Liver (tissue), 7 donors: ENCODE measurements at regions not wholly inside any gene's neighbourhood (a gene's known extent, or its start where the extent isn't known, plus 50 kb on each side); places are given as distances from the start of the nearest gene placed in this dataset.

ENCODE experiments used
- DNase-seq: peaks from one replicate; pipeline ENCODE4 v3.0.0-alpha.2; 2017; ENCODE audit warnings: low spot score
- H3K27ac ChIP-seq, 2 donors: one replicate each; pipeline ENCODE4 v1.7.0; 2013; ENCODE audit warnings: inconsistent platforms in 2 of 2, low read length in 2 of 2, control low read depth in 1 of 2, low read depth in 1 of 2, mild to moderate bottlenecking in 1 of 2
- H3K27me3 ChIP-seq, 4 donors: one replicate each; pipeline versions ENCODE4 v1.6.1 to v1.7.0; 2013; ENCODE audit warnings: low read length in 3 of 4, inconsistent platforms in 1 of 4, mild to moderate bottlenecking in 1 of 4, moderate library complexity in 1 of 4; ENCODE audit not compliant: control insufficient read depth in 4 of 4, insufficient read depth in 4 of 4
- H3K36me3 ChIP-seq, 4 donors: one replicate each; pipeline versions ENCODE4 v1.6.1 to v1.7.0; 2013; ENCODE audit warnings: low read length in 3 of 4, mild to moderate bottlenecking in 3 of 4, low read depth in 1 of 4, moderate library complexity in 1 of 4; ENCODE audit not compliant: control insufficient read depth in 4 of 4, insufficient read depth in 3 of 4
- H3K4me1 ChIP-seq, 4 donors: one replicate each; pipeline versions ENCODE4 v1.6.1 to v1.7.0; 2013; ENCODE audit warnings: low read length in 3 of 4, mild to moderate bottlenecking in 3 of 4, moderate library complexity in 1 of 4; ENCODE audit not compliant: control insufficient read depth in 4 of 4, insufficient read depth in 4 of 4
- H3K4me3 ChIP-seq, 3 donors: one replicate each; pipeline versions ENCODE4 v1.6.1 to v1.7.0; 2013; ENCODE audit warnings: low read length in 3 of 3, control low read depth in 1 of 3, low read depth in 1 of 3, mild to moderate bottlenecking in 1 of 3
- H3K9ac ChIP-seq, 2 donors: one replicate each; pipeline ENCODE4 v1.7.0; 2013; ENCODE audit warnings: low read length in 2 of 2, mild to moderate bottlenecking in 2 of 2, moderate library complexity in 2 of 2, control low read depth in 1 of 2, low read depth in 1 of 2
- H3K9me3 ChIP-seq, 4 donors: one replicate each; pipeline versions ENCODE4 v1.6.1 to v1.7.0; 2013; ENCODE audit warnings: low read length in 3 of 4; ENCODE audit not compliant: control insufficient read depth in 4 of 4
- EGR1 ChIP-seq, 2 donors: IDR thresholded peaks; 2 replicates each; pipeline ENCODE4 v1.6.1; 2016 to 2018; ENCODE audit warnings: antibody characterized with exemption in 2 of 2, low read depth in 2 of 2
- FOXA2 ChIP-seq: IDR thresholded peaks from 2 replicates; pipeline ENCODE4 v1.6.1; 2016; ENCODE audit warnings: antibody characterized with exemption
- GABPA ChIP-seq, 2 donors: IDR thresholded peaks in 1 of 2; conservative IDR thresholded peaks in 1 of 2; 2 replicates each; pipeline ENCODE4 v1.6.1; 2016; ENCODE audit warnings: antibody characterized with exemption in 2 of 2, mild to moderate bottlenecking in 1 of 2, moderate library complexity in 1 of 2
- HNF4G ChIP-seq: IDR thresholded peaks from 2 replicates; pipeline ENCODE4 v1.6.1; 2016; ENCODE audit warnings: antibody characterized with exemption
- JUND ChIP-seq, 2 donors: IDR thresholded peaks; 2 replicates each; pipeline ENCODE4 v1.6.1; 2016; ENCODE audit warnings: antibody characterized with exemption in 2 of 2
- MAX ChIP-seq: IDR thresholded peaks from 2 replicates; pipeline ENCODE4 v1.6.1; 2016; ENCODE audit warnings: antibody characterized with exemption
- NR2F2 ChIP-seq: IDR thresholded peaks from 2 replicates; pipeline ENCODE4 v1.6.1; 2016; ENCODE audit warnings: antibody characterized with exemption
- RAD21 ChIP-seq, 2 donors: IDR thresholded peaks; 2 replicates each; pipeline ENCODE4 v1.6.1; 2016; ENCODE audit warnings: antibody characterized with exemption in 2 of 2, mild to moderate bottlenecking in 2 of 2
- REST ChIP-seq: IDR thresholded peaks from 2 replicates; pipeline ENCODE4 v1.6.1; 2016; ENCODE audit warnings: antibody characterized with exemption, mild to moderate bottlenecking
- RXRA ChIP-seq, 2 donors: IDR thresholded peaks; 2 replicates each; pipeline ENCODE4 v1.6.1; 2017 to 2018; ENCODE audit warnings: antibody characterized with exemption in 2 of 2, mild to moderate bottlenecking in 1 of 2
- SP1 ChIP-seq: IDR thresholded peaks from 2 replicates; pipeline ENCODE4 v1.6.1; 2018; ENCODE audit warnings: antibody characterized with exemption, mild to moderate bottlenecking
- TAF1 ChIP-seq: conservative IDR thresholded peaks from 2 replicates; pipeline ENCODE4 v1.6.1; 2016; ENCODE audit warnings: antibody characterized with exemption, mild to moderate bottlenecking
- ZBTB33 ChIP-seq: IDR thresholded peaks from 2 replicates; pipeline ENCODE4 v1.6.1; 2016; ENCODE audit warnings: antibody characterized with exemption
- WGBS: extraction: QIAGEN DNeasy Blood & Tissue Kit; methylation state at CpG from one replicate; pipeline ENCODE4 v1.1.7; 2013; 5-methylcytosine and 5-hydroxymethylcytosine counted together
- donor health status: healthy.
- donor health status: healthy.
- donor health status: healthy.
- donor health status: healthy.

- no peak for TF ChIP-seq TAF1
- TF ChIP-seq EGR1 (IDR thresholded peaks at IDR 0.05; ENCODE audit: low read depth in 2 of 2): no peak
- H3K9ac ChIP-seq: no peak overlapping the region
- no peaks in the 10 kb centered on the region for H3K27me3 ChIP-seq
- no peaks in the 10 kb centered on the region for H3K36me3 ChIP-seq
- no peaks in the 10 kb centered on the region for H3K4me1 ChIP-seq
- H3K4me3 ChIP-seq: no peak overlapping the region
- no peak overlapping the region for H3K27ac ChIP-seq
- DNase-seq: no peak
- H3K9me3 ChIP-seq: no peaks in the 10 kb centered on the region
- WGBS: 83% methylated on average over 5 of the region's 5 CpGs
Observed at GRCh38 chrY:15535131-15535530, 1010.8 kb downstream of the NLGN4Y start.

GRCh38 chrY:15535784-15536511 lies 1011.6 kb downstream of the NLGN4Y start:
- no peak overlapping the region for H3K9ac ChIP-seq
- no peaks in the 10 kb centered on the region for H3K27me3 ChIP-seq
- TF ChIP-seq GABPA (IDR thresholded peaks at IDR 0.05 in 1 of 2, conservative IDR thresholded peaks at IDR 0.05 in 1 of 2) (no peak), JUND (IDR thresholded peaks at IDR 0.05) (no peak)
- H3K4me1 ChIP-seq: no peaks in the 10 kb centered on the region
- no peak overlapping the region for H3K4me3 ChIP-seq
- no peaks in the 10 kb centered on the region for H3K36me3 ChIP-seq
- H3K27ac ChIP-seq: no peak overlapping the region
- no peaks in the 10 kb centered on the region for H3K9me3 ChIP-seq
- WGBS: 64% methylated on average over 4 of the region's 4 CpGs
- no peak for DNase-seq

GRCh38 chrY:15540516-15540915 lies 1016.2 kb downstream of the NLGN4Y start:
- no peaks in the 10 kb centered on the region for H3K36me3 ChIP-seq
- no peak overlapping the region for H3K27ac ChIP-seq
- H3K9me3 ChIP-seq: no peaks in the 10 kb centered on the region
- no peak overlapping the region for H3K9ac ChIP-seq
- no peak for DNase-seq
- no peaks in the 10 kb centered on the region for H3K27me3 ChIP-seq
- H3K4me1 ChIP-seq: no peaks in the 10 kb centered on the region
- TF ChIP-seq NR2F2 (no peak), ZBTB33 (no peak), GABPA (IDR thresholded peaks at IDR 0.05 in 1 of 2, conservative IDR thresholded peaks at IDR 0.05 in 1 of 2) (no peak), RXRA (IDR thresholded peaks at IDR 0.05) (no peak), SP1 (no peak), TAF1 (no peak), RAD21 (IDR thresholded peaks at IDR 0.05) (no peak), FOXA2 (no peak), HNF4G (no peak), REST (no peak), JUND (IDR thresholded peaks at IDR 0.05) (no peak), MAX (no peak)
- H3K4me3 ChIP-seq: no peak overlapping the region
